Testis (tissue), 2 donors: ENCODE measurements at regions not wholly inside any gene's neighbourhood (a gene's known extent, or its start where the extent isn't known, plus 50 kb on each side); places are given as distances from the start of the nearest gene placed in this dataset.

Source experiments
- POLR2A ChIP-seq: fragments of 450-650 bp; IDR thresholded peaks from one replicate; pipeline ENCODE4 v1.6.1; 2017; ENCODE audit warnings: antibody characterized with exemption, mild to moderate bottlenecking, moderate library complexity
- TF ChIP-seq, protein P1 (sequence below), 3 experiments: fragments of 450-650 bp in 2 of 3; fragments of 200-600 bp in 1 of 3; sonication (generic) in 1 of 3; IDR thresholded peaks; one replicate each; pipeline ENCODE4 v1.5.1; 2016 to 2019; ENCODE audit warnings: antibody characterized with exemption in 3 of 3, mild to moderate bottlenecking in 2 of 3, moderate library complexity in 1 of 3

DNA sequence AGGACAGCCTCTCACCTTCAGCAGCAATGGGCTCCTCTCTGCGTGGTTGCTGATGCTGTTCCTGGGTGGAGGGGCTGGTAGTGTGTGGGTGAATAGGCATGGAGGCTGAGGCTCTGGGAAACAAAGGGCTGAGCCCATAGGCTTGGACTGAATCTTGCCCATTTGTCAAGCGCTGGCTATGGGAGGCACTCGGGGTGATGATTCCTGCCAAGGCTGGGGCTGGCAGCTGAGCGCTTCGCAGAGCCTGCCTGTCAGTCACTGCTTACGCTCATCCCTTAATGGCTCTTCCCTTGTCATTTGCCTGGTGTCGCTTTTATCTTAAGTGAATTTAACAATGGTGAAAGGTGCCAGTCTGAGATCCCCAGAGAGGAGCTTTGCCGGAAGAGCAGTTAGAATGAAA is 353.3 kb downstream of the PBX1 start:
- TF ChIP-seq, protein P1, sequence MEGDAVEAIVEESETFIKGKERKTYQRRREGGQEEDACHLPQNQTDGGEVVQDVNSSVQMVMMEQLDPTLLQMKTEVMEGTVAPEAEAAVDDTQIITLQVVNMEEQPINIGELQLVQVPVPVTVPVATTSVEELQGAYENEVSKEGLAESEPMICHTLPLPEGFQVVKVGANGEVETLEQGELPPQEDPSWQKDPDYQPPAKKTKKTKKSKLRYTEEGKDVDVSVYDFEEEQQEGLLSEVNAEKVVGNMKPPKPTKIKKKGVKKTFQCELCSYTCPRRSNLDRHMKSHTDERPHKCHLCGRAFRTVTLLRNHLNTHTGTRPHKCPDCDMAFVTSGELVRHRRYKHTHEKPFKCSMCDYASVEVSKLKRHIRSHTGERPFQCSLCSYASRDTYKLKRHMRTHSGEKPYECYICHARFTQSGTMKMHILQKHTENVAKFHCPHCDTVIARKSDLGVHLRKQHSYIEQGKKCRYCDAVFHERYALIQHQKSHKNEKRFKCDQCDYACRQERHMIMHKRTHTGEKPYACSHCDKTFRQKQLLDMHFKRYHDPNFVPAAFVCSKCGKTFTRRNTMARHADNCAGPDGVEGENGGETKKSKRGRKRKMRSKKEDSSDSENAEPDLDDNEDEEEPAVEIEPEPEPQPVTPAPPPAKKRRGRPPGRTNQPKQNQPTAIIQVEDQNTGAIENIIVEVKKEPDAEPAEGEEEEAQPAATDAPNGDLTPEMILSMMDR (IDR thresholded peaks at IDR 0.05), result no peak
- TF ChIP-seq POLR2A, result no peak
